ENCODE measurements at regions not wholly inside any gene's neighbourhood (a gene's known extent, or its start where the extent isn't known, plus 50 kb on each side); places are given as distances from the start of the nearest gene placed in this dataset.
"Not testable (repeated sequence)": the region's sequence is repeated elsewhere in the genome, so short reads cannot be mapped to it uniquely, and the experiment has no call there.

DNA sequence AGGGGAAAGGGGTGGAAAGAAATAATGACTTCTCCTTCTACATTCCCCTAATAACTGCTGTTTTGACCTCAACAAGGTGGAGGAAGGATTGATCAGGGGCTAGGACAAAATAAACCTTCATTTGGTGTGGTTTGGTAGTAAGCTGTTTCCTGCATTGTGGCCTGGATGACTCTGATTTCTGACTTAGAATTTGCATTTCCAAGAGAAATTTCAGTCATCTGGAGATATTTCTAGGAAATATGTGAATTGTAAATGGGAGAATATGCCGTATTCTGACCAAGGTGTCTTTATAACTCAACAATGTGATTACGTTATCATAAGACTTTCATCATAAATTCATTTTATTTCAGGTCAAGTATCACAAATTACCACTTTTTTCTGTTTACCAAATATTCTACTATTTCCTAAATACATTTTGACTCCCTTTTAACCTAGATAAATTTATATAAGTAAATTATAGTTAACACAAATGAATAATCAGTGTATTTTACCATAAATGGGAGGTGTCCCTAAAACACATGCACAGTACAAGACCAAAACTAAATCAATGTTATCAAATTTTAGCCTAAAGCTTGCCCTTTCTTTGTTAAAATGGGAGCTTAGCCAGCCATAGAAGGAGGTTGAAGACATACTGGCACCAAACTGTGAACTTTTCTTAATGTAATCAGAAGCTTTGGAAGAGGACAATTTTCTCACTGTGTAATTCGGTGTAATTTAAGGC is 828.8 kb downstream of the TMTC2 start:
- H3K27me3 Mint-ChIP-seq (ENCODE audit: low read depth): peaks cover 5% of the 10 kb centered on the region
- TF ChIP-seq CTCF (IDR thresholded peaks at IDR 0.05; ENCODE audit: unreplicated experiment in 3 of 3): no peak

DNA sequence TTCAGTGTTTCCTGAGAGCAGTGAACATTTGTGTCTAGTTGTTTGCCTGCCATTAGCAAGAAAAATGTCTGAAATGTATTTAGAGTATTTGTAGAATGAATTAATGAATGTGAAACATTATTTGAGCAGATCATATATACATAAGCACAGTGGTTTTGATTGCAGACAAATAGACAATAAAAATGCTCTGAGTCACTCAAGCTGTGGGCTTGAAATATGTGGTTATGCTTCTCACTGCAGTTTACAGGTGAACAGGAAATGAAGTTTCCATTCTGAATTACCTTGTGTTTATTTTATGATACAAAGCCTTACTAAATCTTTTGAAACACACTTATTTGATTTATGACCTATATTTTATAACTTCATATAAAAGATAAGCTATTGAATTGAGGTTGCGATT is 827.7 kb downstream of the TMTC2 start:
- H3K4me3 Mint-ChIP-seq: no peak overlapping the region
- H3K36me3 Mint-ChIP-seq (ENCODE audit: low read depth): no peaks in the 10 kb centered on the region
- TF ChIP-seq CTCF (IDR thresholded peaks at IDR 0.05; ENCODE audit: unreplicated experiment in 3 of 3): no peak
- peaks cover 5% of the 10 kb centered on the region for H3K27me3 Mint-ChIP-seq (ENCODE audit: low read depth)
- H3K4me1 Mint-ChIP-seq: no peaks in the 10 kb centered on the region
- H3K27ac Mint-ChIP-seq: no peak overlapping the region
- no peaks in the 10 kb centered on the region for H3K9me3 Mint-ChIP-seq

More for the DNA sequence above, 828.8 kb downstream of the TMTC2 start:
- no peak overlapping the region for H3K4me3 Mint-ChIP-seq
- H3K27ac Mint-ChIP-seq: no peak overlapping the region
- no peaks in the 10 kb centered on the region for H3K36me3 Mint-ChIP-seq (ENCODE audit: low read depth)
- H3K9me3 Mint-ChIP-seq: no peaks in the 10 kb centered on the region
- no peaks in the 10 kb centered on the region for H3K4me1 Mint-ChIP-seq

- Mint-ChIP-seq H3K4me1 (no peaks in the 10 kb centered on the region), H3K27ac (no peak overlapping the region), H3K36me3 (ENCODE audit: low read depth) (no peaks in the 10 kb centered on the region), H3K9me3 (peaks cover 6% of the 10 kb centered on the region), H3K4me3 (no peak overlapping the region), H3K27me3 (ENCODE audit: low read depth) (no peaks in the 10 kb centered on the region)
- no peak for TF ChIP-seq CTCF (IDR thresholded peaks at IDR 0.05; ENCODE audit: unreplicated experiment in 3 of 3)
Measured at GRCh38 chr12:83506841-83507240, 820.1 kb downstream of the TMTC2 start.

GRCh38 chr12:83505586-83505985 is 818.9 kb downstream of the TMTC2 start:
- no peak for TF ChIP-seq CTCF (IDR thresholded peaks at IDR 0.05; ENCODE audit: unreplicated experiment in 3 of 3)
- no peaks in the 10 kb centered on the region for H3K27me3 Mint-ChIP-seq (ENCODE audit: low read depth)
- H3K9me3 Mint-ChIP-seq: peaks cover 12% of the 10 kb centered on the region
- no peaks in the 10 kb centered on the region for H3K4me1 Mint-ChIP-seq
- H3K36me3 Mint-ChIP-seq (ENCODE audit: low read depth): no peaks in the 10 kb centered on the region
- no peak overlapping the region for H3K4me3 Mint-ChIP-seq
- no peak overlapping the region for H3K27ac Mint-ChIP-seq

DNA sequence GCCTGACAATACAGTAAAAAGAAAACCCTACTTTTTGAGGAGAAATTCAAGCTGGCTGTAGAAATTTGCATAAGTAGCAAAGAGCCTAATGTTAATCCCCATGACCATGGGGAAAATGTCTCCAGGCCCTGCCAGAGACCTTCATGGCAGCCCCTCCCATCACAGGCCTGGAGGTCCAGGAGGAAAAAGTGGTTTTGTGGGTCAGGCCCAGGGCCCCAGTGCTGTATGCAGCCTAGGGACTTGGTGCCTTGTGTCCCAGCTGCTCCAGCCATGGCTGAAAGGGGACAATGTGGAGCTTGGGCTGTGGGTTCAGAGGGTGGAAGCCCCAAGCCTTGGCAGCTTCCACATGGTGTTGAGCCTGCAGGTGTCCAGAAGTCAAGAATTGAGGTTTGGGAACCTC is 813.2 kb downstream of the TMTC2 start:
- H3K36me3 Mint-ChIP-seq (ENCODE audit: low read depth); H3K4me1 Mint-ChIP-seq; H3K27ac Mint-ChIP-seq; H3K27me3 Mint-ChIP-seq (ENCODE audit: low read depth); H3K4me3 Mint-ChIP-seq: not testable (repeated sequence)
- peaks cover 18% of the 10 kb centered on the region for H3K9me3 Mint-ChIP-seq

DNA sequence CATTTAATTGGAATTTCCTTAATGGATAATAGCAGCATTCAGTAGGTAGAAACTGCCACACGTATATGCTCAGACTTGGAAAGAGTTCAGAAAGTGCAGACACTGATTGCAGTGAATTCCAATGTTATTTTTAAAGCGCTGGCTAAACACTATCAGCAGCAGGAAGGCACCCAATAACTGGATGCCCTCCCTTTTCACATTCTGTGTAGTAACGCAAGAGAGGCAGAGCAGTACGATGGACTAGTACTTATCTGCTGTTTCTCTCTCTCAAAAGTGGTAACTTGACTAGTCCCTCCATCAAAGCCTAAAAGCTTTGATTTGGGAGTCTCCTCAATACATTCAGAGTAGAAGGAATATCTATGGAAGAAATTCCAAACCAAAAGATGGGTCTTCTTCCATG is 791.0 kb downstream of the TMTC2 start:
- H3K4me3 Mint-ChIP-seq: no peak overlapping the region

More for the DNA sequence above, 791.0 kb downstream of the TMTC2 start:
- H3K9me3 Mint-ChIP-seq: no peaks in the 10 kb centered on the region
- no peak for TF ChIP-seq CTCF (IDR thresholded peaks at IDR 0.05; ENCODE audit: unreplicated experiment in 3 of 3)
- no peaks in the 10 kb centered on the region for H3K4me1 Mint-ChIP-seq
- no peaks in the 10 kb centered on the region for H3K36me3 Mint-ChIP-seq (ENCODE audit: low read depth)
- no peaks in the 10 kb centered on the region for H3K27me3 Mint-ChIP-seq (ENCODE audit: low read depth)
- H3K27ac Mint-ChIP-seq: no peak overlapping the region
